ENCODE measurements at regions not wholly inside any gene's neighbourhood (a gene's known extent, or its start where the extent isn't known, plus 50 kb on each side); places are given as distances from the start of the nearest gene placed in this dataset.

GRCh38 chr18:68467329-68467728 is 247.6 kb downstream of the TMX3 start:
- no peak for DNase-seq (ENCODE audit: low read depth, low spot score)

DNA sequence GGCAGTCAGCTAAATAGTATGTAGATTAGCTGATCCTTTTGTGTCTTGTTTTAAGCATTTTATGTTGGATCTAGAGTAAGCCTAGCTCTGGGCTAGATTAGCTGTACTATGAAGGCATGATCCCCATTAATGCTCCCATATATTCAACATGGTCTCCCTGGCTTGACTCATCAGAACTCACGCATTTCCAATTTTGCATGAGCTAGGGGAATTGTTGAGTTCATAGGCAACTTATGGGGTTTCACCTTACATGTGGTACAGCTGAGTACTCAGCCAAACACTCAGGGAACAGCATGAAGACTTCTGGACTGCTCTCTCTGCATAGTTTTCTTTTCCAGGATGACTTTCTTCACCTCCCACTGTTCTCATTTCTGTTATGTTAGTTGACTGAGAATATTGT is 248.2 kb downstream of the TMX3 start:
- no peak for DNase-seq (ENCODE audit: low read depth, low spot score)

- no peak for DNase-seq (ENCODE audit: low read depth, low spot score)
Observed at GRCh38 chr18:68462766-68463165, 252.1 kb downstream of the TMX3 start.

GRCh38 chr18:68462148-68462547 is 252.8 kb downstream of the TMX3 start:
- DNase-seq (ENCODE audit: low read depth, low spot score), result no peak

- no peak for DNase-seq (ENCODE audit: low read depth, low spot score)
Observed at GRCh38 chr18:68461481-68462018, 253.4 kb downstream of the TMX3 start.

DNA sequence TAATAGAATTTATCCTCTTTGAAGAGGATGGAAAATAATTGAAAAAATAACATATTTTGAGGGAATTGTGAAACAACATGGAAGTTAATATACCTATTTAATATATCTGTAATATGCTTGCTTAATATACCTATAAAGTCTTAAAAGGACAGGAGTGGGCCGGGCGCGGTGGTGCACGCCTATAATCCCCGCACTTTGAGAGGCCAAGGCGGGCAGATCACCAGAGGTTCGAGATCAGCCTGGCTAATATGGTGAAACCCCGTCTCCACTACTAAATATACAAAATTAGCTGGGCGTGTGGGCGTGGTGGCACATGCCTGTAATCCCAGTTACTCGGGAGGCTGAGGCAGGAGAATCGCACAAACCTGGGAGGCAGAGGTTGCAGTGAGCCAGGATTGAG is 254.9 kb downstream of the TMX3 start:
- no peak for DNase-seq (ENCODE audit: low read depth, low spot score)

DNA sequence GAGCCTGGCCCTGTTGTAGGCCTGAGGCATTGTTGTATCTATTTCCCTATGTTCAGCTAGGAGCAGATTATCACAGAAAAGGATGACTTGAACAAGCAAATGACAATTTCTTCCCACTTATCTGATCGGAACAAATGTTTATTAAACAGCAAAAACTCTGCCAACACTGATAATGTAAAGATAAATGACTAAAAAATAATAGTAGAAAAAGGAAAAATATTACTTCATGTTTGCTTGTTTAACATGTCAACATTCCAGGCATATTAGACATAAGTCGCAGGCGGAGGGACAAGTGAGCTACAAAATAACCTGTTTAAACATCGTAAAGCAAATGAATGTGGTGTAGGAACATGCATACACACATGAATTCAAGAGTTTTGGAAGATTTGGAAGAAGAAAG is 257.9 kb downstream of the TMX3 start:
- DNase-seq (ENCODE audit: low read depth, low spot score), result no peak

DNA sequence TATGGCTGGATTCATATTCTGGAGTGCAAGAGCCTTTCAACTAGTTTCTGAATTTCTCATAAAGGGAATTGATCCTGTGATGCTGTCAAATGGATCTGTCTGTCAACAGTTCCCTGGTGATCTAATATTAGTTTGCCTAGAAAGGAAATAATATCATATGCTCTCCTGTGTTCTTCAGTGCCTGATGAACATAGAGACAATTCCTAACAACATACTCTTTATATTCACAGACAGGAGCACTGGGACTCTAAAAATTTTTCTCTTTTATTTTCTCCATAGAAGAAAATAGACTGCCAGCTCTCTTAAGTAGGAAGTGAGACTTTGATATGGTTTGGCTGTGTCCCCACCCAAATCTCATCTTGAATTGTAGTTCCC is 259.7 kb downstream of the TMX3 start:
- no peak for DNase-seq (ENCODE audit: low read depth, low spot score)

DNA sequence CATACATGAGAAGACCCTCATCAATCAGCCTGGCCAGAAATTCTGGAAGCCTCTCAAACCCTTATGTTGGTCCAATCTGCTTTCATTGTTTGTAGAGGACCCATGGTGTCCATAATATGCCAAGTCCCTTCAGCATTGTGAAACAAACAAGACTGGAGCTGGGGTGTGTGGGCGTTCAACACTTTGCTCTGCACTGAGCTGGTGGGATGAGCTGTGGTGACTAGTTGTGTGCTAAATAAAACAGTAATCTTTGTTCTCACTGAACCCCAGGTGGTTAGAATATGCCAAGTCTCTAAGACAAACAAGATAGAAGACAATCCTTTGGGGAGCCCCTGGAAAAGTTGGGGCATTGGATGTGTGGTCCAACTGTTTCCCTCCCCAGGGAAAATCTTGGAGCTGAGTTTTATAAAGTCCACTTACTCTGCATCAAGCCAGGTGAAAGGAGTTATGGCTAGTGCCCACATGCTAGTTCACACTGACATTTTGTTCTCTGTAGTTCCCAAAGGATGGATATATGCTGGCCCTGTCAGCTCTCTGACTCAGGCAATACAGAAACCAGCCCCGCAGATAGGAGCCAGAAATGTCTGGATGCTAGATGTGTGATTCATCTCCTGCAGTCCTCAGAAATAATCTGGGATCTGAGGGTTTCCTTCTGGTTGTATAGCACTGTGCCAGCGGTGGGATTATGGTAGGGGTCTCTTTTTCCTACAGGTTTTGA is 260.2 kb downstream of the TMX3 start:
- DNase-seq (ENCODE audit: low read depth, low spot score), result no peak

GRCh38 chr18:68449292-68449691 is 265.6 kb downstream of the TMX3 start:
- no peak for DNase-seq (ENCODE audit: low read depth, low spot score)

DNA sequence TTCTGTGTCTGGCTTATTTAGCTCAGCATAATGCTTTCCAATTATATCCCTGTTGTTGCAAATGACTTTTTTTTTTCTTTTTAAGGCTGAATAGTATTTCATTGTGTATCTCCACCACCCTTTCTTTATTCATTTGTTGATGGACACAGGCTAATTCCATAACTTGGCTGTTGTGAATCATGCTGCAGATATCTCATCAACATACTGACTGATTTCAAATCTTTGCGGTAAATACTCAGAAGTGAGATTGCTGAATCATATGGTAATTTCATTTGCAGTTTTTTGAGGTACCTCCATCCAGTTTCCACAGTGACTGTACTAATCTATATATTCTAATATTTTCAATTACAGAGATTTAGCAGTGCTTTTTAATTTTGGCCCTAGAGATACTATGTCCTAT is 266.2 kb downstream of the TMX3 start:
- no peak for DNase-seq (ENCODE audit: low read depth, low spot score)

DNA sequence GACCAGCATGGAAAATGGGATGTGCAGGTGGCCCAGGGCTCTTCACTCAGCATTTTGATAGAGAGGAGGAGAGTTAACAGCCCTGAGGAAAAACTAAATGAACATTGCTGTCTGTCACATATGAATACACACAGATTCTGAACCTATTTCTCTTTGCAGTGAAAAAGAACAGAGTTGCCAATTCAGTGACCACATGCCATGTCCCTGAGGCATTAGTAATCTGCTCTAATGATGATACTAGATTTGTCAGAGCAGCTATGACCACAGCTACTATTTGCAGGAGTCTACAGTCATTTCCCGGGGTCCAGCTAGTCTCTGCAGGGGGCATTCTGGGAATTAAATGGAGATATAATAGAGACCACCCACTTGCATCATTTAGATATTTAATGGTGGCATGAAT is 267.6 kb downstream of the TMX3 start:
- DNase-seq (ENCODE audit: low read depth, low spot score), result no peak

GRCh38 chr18:68445668-68446426 is 269.1 kb downstream of the TMX3 start:
- DNase-seq (ENCODE audit: low read depth, low spot score), result no peak

DNA sequence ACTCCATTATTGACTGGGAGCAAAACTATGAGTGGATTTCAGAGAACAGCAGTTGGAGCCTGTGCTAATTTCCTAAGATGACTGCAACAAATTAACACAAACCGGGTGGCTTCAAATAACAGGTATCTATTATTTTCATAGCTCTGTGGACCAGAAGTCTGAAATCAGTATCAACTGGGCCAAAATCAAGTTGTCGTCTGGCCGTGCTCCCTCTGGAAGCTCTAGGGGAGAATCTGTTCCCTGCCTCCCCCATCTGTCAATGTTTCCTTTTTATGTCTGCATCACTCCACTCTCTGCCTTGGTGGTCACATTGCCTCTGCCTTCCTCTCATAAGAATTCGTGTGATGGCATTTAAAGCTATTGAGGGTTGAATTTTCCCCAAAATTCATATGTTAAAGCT is 269.8 kb downstream of the TMX3 start:
- DNase-seq (ENCODE audit: low read depth, low spot score), result no peak

GRCh38 chr18:68441241-68441640 is 273.7 kb downstream of the TMX3 start:
- DNase-seq (ENCODE audit: low read depth, low spot score), result no peak

GRCh38 chr18:68440433-68440832 is 274.5 kb downstream of the TMX3 start:
- DNase-seq (ENCODE audit: low read depth, low spot score), result no peak

- DNase-seq (ENCODE audit: low read depth, low spot score), result no peak
Observed at GRCh38 chr18:68439642-68440041, 275.3 kb downstream of the TMX3 start.

GRCh38 chr18:68438983-68439382 is 275.9 kb downstream of the TMX3 start:
- DNase-seq (ENCODE audit: low read depth, low spot score), result no peak

- no peak for DNase-seq (ENCODE audit: low read depth, low spot score)
Observed at GRCh38 chr18:68438536-68438935, 276.4 kb downstream of the TMX3 start.

GRCh38 chr18:68436485-68436884 is 278.4 kb downstream of the TMX3 start:
- DNase-seq (ENCODE audit: low read depth, low spot score), result no peak

DNA sequence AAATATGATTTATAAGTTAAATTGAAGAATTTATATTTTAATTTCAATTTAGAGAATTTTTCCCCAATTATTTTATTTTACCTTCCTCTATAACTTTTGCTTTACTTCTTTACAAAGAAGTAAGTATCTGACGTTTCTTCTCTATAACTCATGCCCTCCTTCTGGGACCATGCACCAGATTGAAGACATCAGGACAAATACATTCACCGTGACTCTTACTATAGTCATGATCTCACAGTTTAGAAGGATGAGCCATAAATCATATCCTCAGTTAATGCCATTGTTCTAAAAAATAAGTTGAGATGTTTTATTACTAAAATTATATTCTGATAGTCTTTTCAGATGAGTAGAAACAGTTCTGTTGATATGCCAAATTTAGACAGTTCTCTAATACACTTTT is 279.3 kb downstream of the TMX3 start:
- DNase-seq (ENCODE audit: low read depth, low spot score), result no peak

- no peak for DNase-seq (ENCODE audit: low read depth, low spot score)
Observed at GRCh38 chr18:68431922-68432198, 283.0 kb downstream of the TMX3 start.

DNA sequence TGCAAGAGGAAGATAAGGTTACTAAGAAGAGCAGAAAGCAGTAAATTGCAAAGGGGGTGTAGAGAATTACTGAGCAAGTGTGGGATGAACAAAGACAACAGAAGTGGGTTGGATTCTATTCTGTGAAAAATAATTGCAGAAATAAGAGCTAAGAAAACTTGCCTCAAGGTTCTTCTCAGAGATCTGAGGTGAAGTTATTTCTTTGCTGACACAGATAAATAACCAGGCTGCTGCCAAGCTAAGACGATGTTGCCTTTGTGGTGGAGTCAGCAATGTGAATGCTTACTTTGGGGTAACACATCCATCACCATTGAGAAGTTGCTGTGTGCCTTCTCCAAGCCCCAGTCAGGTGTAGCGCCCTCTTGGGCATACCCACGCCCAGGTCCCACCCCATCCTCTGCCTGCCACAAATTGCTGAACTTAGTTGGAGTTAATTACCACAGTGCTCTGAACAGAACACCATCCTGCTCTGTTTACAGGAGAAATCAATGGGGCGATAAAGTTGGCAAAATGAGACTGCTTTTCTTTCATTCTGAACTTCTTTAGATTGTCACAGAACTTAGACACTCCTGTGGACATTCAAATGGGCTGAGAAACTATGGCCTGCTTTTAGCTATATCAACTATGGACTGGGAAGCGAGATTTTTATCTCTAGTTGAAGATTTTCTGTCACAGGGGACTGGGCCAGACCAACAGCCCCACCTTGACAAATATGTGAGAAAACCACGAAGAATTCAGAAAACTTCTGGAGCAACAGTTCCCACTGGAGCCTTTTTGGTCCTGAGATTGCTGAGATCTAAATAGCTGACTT is 283.6 kb downstream of the TMX3 start:
- no peak for DNase-seq (ENCODE audit: low read depth, low spot score)
